Uterus (tissue), 2 donors: ENCODE measurements at regions not wholly inside any gene's neighbourhood (a gene's known extent, or its start where the extent isn't known, plus 50 kb on each side); places are given as distances from the start of the nearest gene placed in this dataset.

Source experiments
- CTCF ChIP-seq, 4 experiments: fragments of 200-600 bp in 2 of 4; fragments of 450-650 bp in 2 of 4; sonication (generic) in 2 of 4; IDR thresholded peaks; one replicate each; pipeline ENCODE4 v1.5.1; 2016 to 2019; ENCODE audit warnings: antibody characterized with exemption in 4 of 4, mild to moderate bottlenecking in 2 of 4, moderate library complexity in 1 of 4
- POLR2A ChIP-seq, 2 donors: fragments of 450-650 bp; IDR thresholded peaks; one replicate each; pipeline ENCODE4 v1.6.1; 2016; ENCODE audit warnings: antibody characterized with exemption in 2 of 2, mild to moderate bottlenecking in 1 of 2, moderate library complexity in 1 of 2

GRCh38 chr6:1175877-1176276 is 136.0 kb upstream of the FOXQ1 start:
- TF ChIP-seq CTCF (IDR thresholded peaks at IDR 0.05) (no peak), POLR2A (IDR thresholded peaks at IDR 0.05) (no peak)
